Vagina (tissue), 2 donors: ENCODE measurements at regions not wholly inside any gene's neighbourhood (a gene's known extent, or its start where the extent isn't known, plus 50 kb on each side); places are given as distances from the start of the nearest gene placed in this dataset.
"Not testable (repeated sequence)": the region's sequence is repeated elsewhere in the genome, so short reads cannot be mapped to it uniquely, and the experiment has no call there.

Experiments used
- DNase-seq, 2 donors: peaks; one replicate each; pipeline ENCODE4 v3.0.0-alpha.2; 2017; ENCODE audit errors: extremely low spot score in 2 of 2
- H3K27ac ChIP-seq: fragments of 200-600 bp; sonication (generic); one replicate; pipeline ENCODE4 v1.5.1; 2019
- H3K27me3 ChIP-seq: fragments of 200-600 bp; sonication (generic); one replicate; pipeline ENCODE4 v1.5.1; 2019
- H3K36me3 ChIP-seq, 2 donors: fragments of 200-600 bp; sonication (generic); one replicate each; pipeline ENCODE4 v1.5.1; 2017 to 2019
- H3K4me1 ChIP-seq: fragments of 200-600 bp; sonication (generic); one replicate; pipeline ENCODE4 v1.5.1; 2019
- H3K4me3 ChIP-seq, 2 donors: fragments of 200-600 bp; sonication (generic); 1 replicate in 1 of 2; 2 replicates in 1 of 2; pipeline ENCODE4 v1.5.1; 2016 to 2019
- H3K9me3 ChIP-seq: fragments of 200-600 bp; sonication (generic); one replicate; pipeline ENCODE4 v1.5.1; 2019
- CTCF ChIP-seq, 3 experiments: fragments of 450-650 bp in 2 of 3; fragments of 200-600 bp in 1 of 3; sonication (generic) in 1 of 3; IDR thresholded peaks; one replicate each; pipeline ENCODE4 v1.5.1; 2017 to 2019; ENCODE audit warnings: antibody characterized with exemption in 3 of 3, mild to moderate bottlenecking in 2 of 3, moderate library complexity in 2 of 3
- POLR2A ChIP-seq, 2 donors: fragments of 450-650 bp; IDR thresholded peaks; one replicate each; pipeline ENCODE4 v1.6.1; 2017; ENCODE audit warnings: antibody characterized with exemption in 2 of 2, mild to moderate bottlenecking in 2 of 2, moderate library complexity in 2 of 2
- POLR2AphosphoS5 ChIP-seq, 2 donors: sonication (generic); formaldehyde crosslinking; IDR thresholded peaks; one replicate each; pipeline ENCODE4 v1.9.0; 2017; ENCODE audit warnings: antibody characterized with exemption in 2 of 2, mild to moderate bottlenecking in 2 of 2, low read depth in 1 of 2; ENCODE audit not compliant: insufficient read depth in 1 of 2
- intact Hi-C: fragments of 100-400 bp; cut with DNase I; formaldehyde crosslinking; loops from one replicate; pipeline ENCODE4 v1.15.1; 2023

- H3K4me3 ChIP-seq = no peak overlapping the region
- no peaks in the 10 kb centered on the region for H3K36me3 ChIP-seq
- TF ChIP-seq CTCF (IDR thresholded peaks at IDR 0.05) (no peak), POLR2AphosphoS5 (IDR thresholded peaks at IDR 0.05; ENCODE audit: insufficient read depth in 1 of 2, low read depth in 1 of 2) (no peak), POLR2A (IDR thresholded peaks at IDR 0.05) (no peak)
- H3K27ac ChIP-seq = no peak overlapping the region
- no peaks in the 10 kb centered on the region for H3K9me3 ChIP-seq
- H3K4me1 ChIP-seq = no peaks in the 10 kb centered on the region
- no peak for DNase-seq
- H3K27me3 ChIP-seq = no peaks in the 10 kb centered on the region
- intact Hi-C loops = no loop called here
These were observed 249.7 kb upstream of the DLGAP1 start for GRCh38 chr18:4704781-4705180.

- Histone ChIP-seq H3K27ac (no peak overlapping the region), H3K4me1 (no peaks in the 10 kb centered on the region), H3K4me3 (no peak overlapping the region), H3K9me3 (no peaks in the 10 kb centered on the region), H3K27me3 (no peaks in the 10 kb centered on the region), H3K36me3 (no peaks in the 10 kb centered on the region)
- intact Hi-C loops = no loop called here
- TF ChIP-seq POLR2A (IDR thresholded peaks at IDR 0.05) = no peak
- TF ChIP-seq CTCF (IDR thresholded peaks at IDR 0.05) = no peak
- TF ChIP-seq POLR2AphosphoS5 (IDR thresholded peaks at IDR 0.05; ENCODE audit: insufficient read depth in 1 of 2, low read depth in 1 of 2) = no peak
- DNase-seq = no peak
These were observed 236.7 kb upstream of the DLGAP1 start for GRCh38 chr18:4691836-4692235.

GRCh38 chr18:4678685-4679084 is 223.6 kb upstream of the DLGAP1 start:
- intact Hi-C loops, DNase-seq, H3K4me1 ChIP-seq, H3K27me3 ChIP-seq, H3K36me3 ChIP-seq, H3K9me3 ChIP-seq, H3K27ac ChIP-seq, H3K4me3 ChIP-seq: not testable (repeated sequence)

GRCh38 chr18:4677006-4677405 is 221.9 kb upstream of the DLGAP1 start:
- DNase-seq = no peak
- H3K27me3 ChIP-seq = no peaks in the 10 kb centered on the region
- intact Hi-C loops = no loop called here
- no peaks in the 10 kb centered on the region for H3K4me1 ChIP-seq
- H3K36me3 ChIP-seq = no peaks in the 10 kb centered on the region
- H3K4me3 ChIP-seq = no peak overlapping the region
- no peak overlapping the region for H3K27ac ChIP-seq
- TF ChIP-seq CTCF (IDR thresholded peaks at IDR 0.05) = no peak
- no peak for TF ChIP-seq POLR2A (IDR thresholded peaks at IDR 0.05)
- no peaks in the 10 kb centered on the region for H3K9me3 ChIP-seq

GRCh38 chr18:4672162-4672561 is 217.1 kb upstream of the DLGAP1 start:
- intact Hi-C loops = no loop called here
- no peaks in the 10 kb centered on the region for H3K36me3 ChIP-seq
- no peak for DNase-seq
- TF ChIP-seq POLR2AphosphoS5 (IDR thresholded peaks at IDR 0.05; ENCODE audit: insufficient read depth in 1 of 2, low read depth in 1 of 2) = no peak
- no peak for TF ChIP-seq CTCF (IDR thresholded peaks at IDR 0.05)
- TF ChIP-seq POLR2A (IDR thresholded peaks at IDR 0.05) = no peak
- no peaks in the 10 kb centered on the region for H3K27me3 ChIP-seq
- H3K4me1 ChIP-seq = no peaks in the 10 kb centered on the region
- no peaks in the 10 kb centered on the region for H3K9me3 ChIP-seq
- no peak overlapping the region for H3K4me3 ChIP-seq
- no peak overlapping the region for H3K27ac ChIP-seq

- DNase-seq = no peak
- TF ChIP-seq POLR2AphosphoS5 (IDR thresholded peaks at IDR 0.05; ENCODE audit: insufficient read depth in 1 of 2, low read depth in 1 of 2) = no peak
- TF ChIP-seq CTCF (IDR thresholded peaks at IDR 0.05) = no peak
- TF ChIP-seq POLR2A (IDR thresholded peaks at IDR 0.05) = no peak
- Histone ChIP-seq H3K27ac (no peak overlapping the region), H3K9me3 (peaks cover 4% of the 10 kb centered on the region), H3K4me3 (no peak overlapping the region), H3K27me3 (no peaks in the 10 kb centered on the region), H3K36me3 (no peaks in the 10 kb centered on the region), H3K4me1 (no peaks in the 10 kb centered on the region)
- intact Hi-C loops = no loop called here
These were observed 203.7 kb upstream of the DLGAP1 start for GRCh38 chr18:4658804-4659203.
